ENCODE measurements at regions not wholly inside any gene's neighbourhood (a gene's known extent, or its start where the extent isn't known, plus 50 kb on each side); places are given as distances from the start of the nearest gene placed in this dataset.

GRCh38 chr6:40719671-40720374 lies 132.7 kb upstream of the LRFN2 start:
- TF ChIP-seq SMAD4 (CRISPR knock-in tag; IDR thresholded peaks at IDR 0.05) (no peak), ZNF512 (CRISPR knock-in tag; IDR thresholded peaks at IDR 0.05; ENCODE audit: borderline replicate concordance) (no peak), CTCF (IDR thresholded peaks at IDR 0.05) (no peak), FOXJ3 (CRISPR knock-in tag; IDR thresholded peaks at IDR 0.05; ENCODE audit: borderline replicate concordance) (no peak), PREB (CRISPR knock-in tag; IDR thresholded peaks at IDR 0.05; ENCODE audit: borderline replicate concordance) (no peak), IRF2 (CRISPR knock-in tag; IDR thresholded peaks at IDR 0.05; ENCODE audit: borderline replicate concordance, low read depth) (no peak), ZNF263 (CRISPR knock-in tag; IDR thresholded peaks at IDR 0.05; ENCODE audit: low read depth) (no peak), ZNF423 (CRISPR knock-in tag; IDR thresholded peaks at IDR 0.05) (no peak), JUN (CRISPR knock-in tag; IDR thresholded peaks at IDR 0.05) (no peak), AFF4 (CRISPR knock-in tag; IDR thresholded peaks at IDR 0.05; ENCODE audit: borderline replicate concordance) (no peak), CREM (CRISPR knock-in tag; IDR thresholded peaks at IDR 0.05) (no peak), MXD4 (CRISPR knock-in tag; IDR thresholded peaks at IDR 0.05; ENCODE audit: borderline replicate concordance) (no peak), ZNF281 (CRISPR knock-in tag; IDR thresholded peaks at IDR 0.05) (no peak), SMAD3 (CRISPR knock-in tag; IDR thresholded peaks at IDR 0.05; ENCODE audit: borderline replicate concordance) (no peak)
